GM18868 (cell line): ENCODE measurements at regions not wholly inside any gene's neighbourhood (a gene's known extent, or its start where the extent isn't known, plus 50 kb on each side); places are given as distances from the start of the nearest gene placed in this dataset.
"Not testable (repeated sequence)": the region's sequence is repeated elsewhere in the genome, so short reads cannot be mapped to it uniquely, and the experiment has no call there.

Experiments used
- ATAC-seq: cut with Tn5 transposase; IDR thresholded peaks from one replicate; pipeline ENCODE4 v1.9.1; 2021; ENCODE audit warnings: mild to moderate bottlenecking, moderate library complexity; ENCODE audit not compliant: unreplicated experiment

DNA sequence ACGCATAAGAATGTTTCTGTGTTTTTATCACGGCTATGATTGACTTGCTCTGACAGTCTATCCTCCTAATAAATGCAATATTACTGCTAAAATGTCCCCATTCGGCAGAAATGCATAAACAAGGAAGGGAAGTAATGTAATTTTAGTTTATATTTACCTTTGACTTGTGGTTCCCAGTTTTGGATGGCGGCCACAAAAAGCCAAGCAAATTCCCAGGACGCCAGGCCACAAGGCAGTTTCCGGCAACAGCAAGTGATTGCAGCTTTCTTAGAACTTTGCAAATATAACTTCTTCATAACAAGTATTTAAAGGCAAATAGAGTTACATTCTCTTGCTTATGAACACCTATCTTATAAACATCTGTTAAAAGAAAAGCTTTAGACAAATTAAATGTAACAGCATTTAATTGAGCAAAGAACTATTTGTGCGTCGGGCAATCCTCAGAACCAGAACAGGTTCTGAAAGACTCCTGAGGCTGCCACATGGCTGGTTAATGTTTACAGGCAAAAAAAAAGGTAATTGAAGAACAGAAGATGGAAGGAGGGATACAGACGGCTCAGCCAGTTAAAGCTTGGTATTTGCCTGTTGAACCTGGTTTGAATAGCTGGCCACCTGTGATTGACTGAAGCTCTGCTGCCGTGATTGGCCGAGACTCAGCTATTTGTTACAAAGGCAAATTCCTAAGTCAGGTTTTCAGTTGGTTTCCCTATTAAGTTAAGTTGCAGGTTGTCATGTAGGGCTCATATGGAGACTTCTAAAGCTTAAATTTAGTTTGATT lies 80.8 kb downstream of the C21orf91 start:
- ATAC-seq = no peak

GRCh38 chr21:17736072-17736471 lies 83.1 kb downstream of the C21orf91 start:
- ATAC-seq = no peak

DNA sequence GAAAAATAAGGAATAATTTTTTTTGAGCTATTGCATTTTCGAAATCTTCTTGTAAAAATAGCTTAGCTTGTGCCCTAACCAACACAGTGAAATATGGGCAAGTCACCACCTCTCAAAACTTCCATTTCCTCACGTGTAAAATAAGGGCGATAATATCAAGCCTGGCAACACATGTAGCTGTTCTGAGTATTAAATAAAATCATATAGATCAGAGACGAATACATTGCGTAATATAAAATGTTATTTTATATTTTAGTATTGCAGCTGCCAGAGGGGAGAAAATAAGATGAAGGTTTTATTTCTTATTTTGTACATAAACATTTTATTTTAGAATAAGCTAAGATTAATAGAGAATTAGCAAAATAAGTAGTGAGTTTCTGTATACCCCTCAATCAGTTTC lies 85.9 kb downstream of the C21orf91 start:
- no peak for ATAC-seq

DNA sequence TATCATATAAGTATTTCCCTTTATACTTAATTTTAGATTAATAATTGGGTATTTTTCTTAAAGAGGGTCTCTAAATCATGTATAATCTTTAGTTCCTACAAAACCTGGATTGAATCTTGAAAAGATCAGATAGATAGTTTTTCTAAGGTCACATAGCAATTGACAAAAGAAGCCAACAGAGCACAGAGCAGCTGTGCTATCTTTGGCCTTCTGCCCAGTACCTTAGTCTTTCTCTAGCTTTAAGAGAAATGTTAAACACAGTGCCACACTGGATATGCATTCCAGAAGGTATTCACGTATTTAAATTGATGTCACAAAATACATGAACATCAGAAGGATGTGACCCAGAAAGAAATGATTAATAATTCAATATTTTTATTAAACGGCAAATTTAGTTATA lies 86.8 kb downstream of the C21orf91 start:
- ATAC-seq = no peak

DNA sequence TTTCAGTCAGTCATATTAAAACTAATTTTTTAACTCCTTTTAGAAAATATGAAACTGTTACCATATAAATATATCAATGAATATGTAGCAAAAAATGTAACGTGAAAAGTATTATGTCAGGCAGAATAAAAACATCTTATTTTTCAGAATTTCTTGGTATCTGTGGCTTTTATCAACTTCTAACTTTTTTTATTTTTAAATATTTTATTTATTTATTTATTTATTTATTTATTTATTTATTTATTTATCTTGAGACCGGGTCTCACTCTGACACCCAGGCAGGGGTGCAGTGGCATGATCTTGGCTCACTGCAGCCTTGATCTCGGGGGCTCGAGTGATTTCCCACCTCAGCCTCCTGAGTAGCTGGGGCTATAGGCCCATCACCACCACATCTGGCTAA lies 87.6 kb downstream of the C21orf91 start:
- ATAC-seq = no peak

GRCh38 chr21:17730782-17731181 lies 88.4 kb downstream of the C21orf91 start:
- no peak for ATAC-seq

- no peak for ATAC-seq
Measured at GRCh38 chr21:17729455-17729854, 89.7 kb downstream of the C21orf91 start.

GRCh38 chr21:17727361-17727760 lies 91.8 kb downstream of the C21orf91 start:
- ATAC-seq = no peak

DNA sequence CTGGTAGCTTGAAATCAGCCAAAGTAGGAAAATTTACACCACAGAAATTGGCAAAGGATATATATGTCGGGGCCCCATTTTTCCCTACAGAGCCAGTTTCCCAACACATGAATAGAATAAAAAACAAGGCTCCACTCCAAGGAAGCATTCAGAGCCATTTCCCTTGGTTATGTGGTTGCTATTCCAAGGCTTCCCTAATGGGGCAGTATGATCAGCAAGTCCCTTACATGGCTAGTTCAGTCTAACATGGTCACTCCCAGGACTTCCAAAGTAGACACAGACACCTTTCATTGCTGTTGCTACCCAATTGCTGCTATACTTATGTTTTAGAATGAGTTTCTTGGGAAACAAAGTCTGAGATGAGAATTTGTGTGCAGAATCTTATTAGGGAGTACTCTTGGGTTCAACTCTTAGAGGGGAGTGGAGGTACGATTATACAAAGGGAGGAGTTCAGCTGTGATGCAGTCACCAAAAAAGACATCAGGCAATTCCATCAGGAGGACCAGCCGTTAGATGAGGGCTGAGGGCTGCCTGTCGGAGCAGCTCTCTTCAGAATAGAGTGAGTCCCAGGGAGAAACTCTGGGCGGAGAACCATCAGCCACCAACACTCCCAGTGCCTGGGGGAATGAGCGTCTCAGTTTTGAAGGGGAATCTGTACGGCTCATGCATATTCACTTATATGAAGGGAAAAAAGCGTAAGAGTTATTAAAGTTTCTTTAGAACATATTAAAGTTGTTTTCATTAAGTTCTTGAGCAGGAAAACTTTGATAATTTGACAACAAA lies 92.9 kb downstream of the C21orf91 start:
- no peak for ATAC-seq

DNA sequence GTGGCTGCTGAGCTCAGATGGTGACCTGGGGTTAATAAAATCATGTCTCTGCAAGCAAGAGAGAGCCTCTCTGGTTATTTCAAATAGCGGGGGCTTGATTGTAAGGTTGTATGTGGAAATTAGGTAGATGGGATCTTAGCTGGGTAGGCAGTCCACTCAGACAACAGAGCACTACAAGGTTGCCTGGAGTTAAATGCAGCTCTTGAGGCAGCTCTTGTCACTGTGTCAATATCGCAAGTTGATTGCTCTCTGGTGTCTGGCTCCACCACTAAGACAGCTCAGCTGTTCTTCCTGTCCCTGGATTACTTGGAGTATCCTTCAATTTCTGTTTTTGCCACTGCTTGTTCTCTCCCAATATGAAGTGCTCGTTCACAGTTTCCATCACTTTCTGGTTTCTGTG lies 93.8 kb downstream of the C21orf91 start:
- peak; percentile 42 for ATAC-seq

- ATAC-seq = no peak
Measured at GRCh38 chr21:17712887-17713286, 100.2 kb upstream of the BTG3 start.

- no peak for ATAC-seq
Measured at GRCh38 chr21:17711896-17712295, 99.2 kb upstream of the BTG3 start.

- ATAC-seq = peak; percentile 100
Measured at GRCh38 chr21:17709266-17709611, 96.5 kb upstream of the BTG3 start.

DNA sequence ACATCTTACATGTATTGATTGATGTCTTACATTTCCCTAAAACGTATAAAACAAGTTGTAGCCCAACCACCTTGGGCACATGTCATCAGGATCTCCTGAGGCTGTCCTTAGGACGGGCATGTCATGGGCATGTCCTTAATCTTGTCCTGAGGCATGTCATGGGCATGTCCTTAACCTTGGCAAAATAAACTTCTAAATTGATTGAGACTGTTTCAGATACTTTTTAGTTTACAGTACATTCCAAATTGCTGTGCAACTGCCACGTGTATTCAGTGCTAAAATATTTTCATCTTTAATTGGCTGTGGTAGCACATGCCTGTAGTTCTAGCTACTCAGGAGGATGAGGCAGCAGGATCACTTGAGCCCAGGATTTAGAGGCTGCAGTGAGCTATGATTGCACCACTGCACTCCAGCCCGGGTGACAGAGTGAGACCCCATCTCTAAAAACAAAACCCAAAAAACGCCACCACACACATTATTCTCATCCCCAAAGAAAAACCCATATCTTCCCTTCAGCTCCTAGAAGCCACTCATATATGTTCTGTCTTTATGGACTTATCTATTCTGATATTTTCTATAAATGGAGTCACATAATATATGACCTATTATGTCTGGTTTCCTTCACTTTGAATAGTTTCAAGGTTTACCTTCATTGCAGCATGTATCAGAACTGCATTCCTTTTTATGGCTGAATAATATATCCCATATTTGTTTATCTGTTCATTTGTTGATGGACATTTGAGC lies 96.0 kb upstream of the BTG3 start:
- ATAC-seq = peak; percentile 37

DNA sequence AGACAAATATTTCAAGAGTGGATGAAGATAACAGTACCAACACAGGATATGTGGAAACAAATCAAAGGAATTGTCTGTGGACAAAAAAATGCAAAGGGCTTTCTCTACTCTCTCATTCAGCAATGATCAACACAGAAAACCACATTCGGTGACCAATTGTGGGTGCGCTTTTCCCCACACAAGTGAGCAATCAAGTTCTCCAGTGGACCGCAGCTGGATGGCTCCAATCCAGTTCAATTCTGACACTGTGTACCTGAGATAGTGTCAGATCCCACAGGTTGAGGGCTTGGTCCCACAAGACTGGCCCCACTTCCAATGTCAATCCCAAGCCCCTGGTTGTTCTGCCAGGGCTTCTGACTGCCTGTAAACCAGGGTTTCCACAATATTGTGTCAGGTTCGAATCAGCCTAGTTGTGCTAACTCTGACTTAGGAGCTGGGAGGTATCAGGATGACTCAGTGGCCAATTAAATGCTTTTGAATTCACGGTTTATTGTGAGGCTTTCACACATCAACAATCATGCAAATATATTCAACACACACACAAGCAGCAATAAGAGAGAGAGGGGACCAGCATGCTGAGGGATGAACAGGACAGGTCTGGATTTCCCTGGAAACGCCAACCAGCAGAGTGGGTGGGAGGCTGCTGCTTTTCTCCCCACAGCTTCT lies 87.0 kb upstream of the BTG3 start:
- peak; percentile 66 for ATAC-seq

- no peak for ATAC-seq
Measured at GRCh38 chr21:17697473-17697872, 84.8 kb upstream of the BTG3 start.

DNA sequence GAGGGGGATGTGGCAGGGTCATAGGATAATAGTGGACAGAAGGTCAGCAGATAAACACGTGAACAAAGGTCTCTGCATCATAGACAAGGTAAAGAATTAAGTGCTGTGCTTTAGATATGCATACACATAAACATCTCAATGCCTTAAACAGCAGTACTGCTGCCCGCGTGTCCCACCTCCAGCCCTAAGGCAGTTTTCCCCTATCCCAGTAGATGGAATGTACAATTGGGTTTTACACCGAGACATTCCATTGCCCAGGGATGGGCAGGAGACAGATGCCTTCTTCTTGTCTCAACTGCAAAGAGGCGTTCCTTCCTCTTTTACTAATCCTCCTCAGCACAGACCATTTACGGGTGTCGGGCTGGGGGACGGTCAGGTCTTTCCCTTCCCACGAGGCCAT lies 81.7 kb upstream of the BTG3 start:
- ATAC-seq = not testable (repeated sequence)

- ATAC-seq = no peak
Measured at GRCh38 chr21:17693801-17694200, 81.1 kb upstream of the BTG3 start.

DNA sequence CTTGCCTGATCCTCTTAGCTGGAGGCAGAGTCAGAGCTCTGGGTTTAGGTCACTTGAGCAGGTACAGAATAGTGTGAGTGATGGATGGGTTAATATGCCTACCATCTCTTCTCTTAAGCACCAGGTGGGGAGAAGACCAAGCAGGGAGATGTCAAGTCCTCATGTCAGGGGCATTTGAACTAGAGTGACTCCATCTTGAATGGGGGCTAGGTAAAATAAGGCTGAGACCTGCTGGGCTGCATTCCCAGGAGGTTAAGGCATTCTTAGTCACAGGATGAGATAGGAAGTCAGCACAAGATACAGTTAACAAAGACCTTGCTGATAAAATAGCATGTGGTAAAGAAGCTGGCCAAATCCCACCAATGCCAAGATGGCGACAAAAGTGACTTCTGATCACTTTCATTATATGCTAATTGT lies 77.4 kb upstream of the BTG3 start:
- no peak for ATAC-seq

- no peak for ATAC-seq
Measured at GRCh38 chr21:17688912-17689874, 76.5 kb upstream of the BTG3 start.
